Lower leg skin (tissue), 3 donors: ENCODE measurements at regions not wholly inside any gene's neighbourhood (a gene's known extent, or its start where the extent isn't known, plus 50 kb on each side); places are given as distances from the start of the nearest gene placed in this dataset.

ENCODE experiments used
- POLR2A ChIP-seq, 2 donors: fragments of 450-650 bp; IDR thresholded peaks; one replicate each; pipeline ENCODE4 v1.6.1; 2016 to 2017; ENCODE audit warnings: antibody characterized with exemption in 2 of 2, mild to moderate bottlenecking in 1 of 2, moderate library complexity in 1 of 2
- TF ChIP-seq, protein P1 (sequence below), 3 donors: fragments of 450-650 bp; IDR thresholded peaks; one replicate each; pipeline ENCODE4 v1.5.1; 2016; ENCODE audit warnings: antibody characterized with exemption in 3 of 3, mild to moderate bottlenecking in 3 of 3, moderate library complexity in 2 of 3

DNA sequence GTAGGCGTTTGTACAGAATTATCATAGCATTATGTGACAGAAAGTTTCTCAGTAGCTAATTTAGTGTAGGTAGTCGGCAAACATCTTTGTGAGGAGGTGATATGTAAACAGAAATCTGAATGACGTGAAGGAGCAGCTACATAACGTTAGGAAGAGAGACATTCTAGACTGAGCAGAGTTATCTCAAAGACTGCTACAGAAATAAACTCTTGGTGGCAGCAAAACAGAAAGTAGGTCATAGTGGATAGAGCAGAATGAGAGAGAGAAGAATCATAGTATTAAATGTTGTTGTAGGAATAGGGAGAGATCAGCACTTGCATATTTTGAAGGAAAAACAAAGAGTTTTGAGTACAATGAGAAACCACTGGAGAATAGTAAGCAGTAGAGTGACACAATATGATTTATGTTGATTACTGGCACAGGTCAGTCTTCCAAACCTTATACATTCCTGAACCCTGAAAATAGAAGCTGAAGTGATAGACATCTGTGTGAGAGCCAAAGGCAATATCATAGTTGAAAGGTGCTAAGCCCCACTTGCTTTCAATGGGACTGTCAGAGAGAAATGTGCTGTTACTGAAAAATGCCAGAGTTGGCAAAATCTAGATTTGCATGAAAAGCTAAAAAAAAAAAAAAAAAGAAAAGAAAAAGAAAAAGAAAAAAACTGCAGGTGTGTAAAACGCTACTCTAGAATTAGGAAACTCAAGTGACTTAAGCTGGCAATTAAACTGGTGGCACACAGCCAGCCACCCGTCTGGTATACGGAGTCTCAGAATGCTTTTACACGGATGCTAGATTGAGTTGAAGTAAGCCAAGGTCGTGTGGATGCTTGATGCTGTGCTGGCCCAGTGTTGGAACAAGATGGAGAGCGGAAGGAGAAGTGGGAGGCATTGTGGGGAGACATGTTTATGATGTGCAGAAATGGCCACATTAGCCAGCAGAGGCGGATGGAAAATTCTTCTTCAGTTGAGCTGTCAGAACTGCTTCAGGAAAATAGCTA lies 750.2 kb upstream of the HS3ST1 start:
- TF ChIP-seq, protein P1, sequence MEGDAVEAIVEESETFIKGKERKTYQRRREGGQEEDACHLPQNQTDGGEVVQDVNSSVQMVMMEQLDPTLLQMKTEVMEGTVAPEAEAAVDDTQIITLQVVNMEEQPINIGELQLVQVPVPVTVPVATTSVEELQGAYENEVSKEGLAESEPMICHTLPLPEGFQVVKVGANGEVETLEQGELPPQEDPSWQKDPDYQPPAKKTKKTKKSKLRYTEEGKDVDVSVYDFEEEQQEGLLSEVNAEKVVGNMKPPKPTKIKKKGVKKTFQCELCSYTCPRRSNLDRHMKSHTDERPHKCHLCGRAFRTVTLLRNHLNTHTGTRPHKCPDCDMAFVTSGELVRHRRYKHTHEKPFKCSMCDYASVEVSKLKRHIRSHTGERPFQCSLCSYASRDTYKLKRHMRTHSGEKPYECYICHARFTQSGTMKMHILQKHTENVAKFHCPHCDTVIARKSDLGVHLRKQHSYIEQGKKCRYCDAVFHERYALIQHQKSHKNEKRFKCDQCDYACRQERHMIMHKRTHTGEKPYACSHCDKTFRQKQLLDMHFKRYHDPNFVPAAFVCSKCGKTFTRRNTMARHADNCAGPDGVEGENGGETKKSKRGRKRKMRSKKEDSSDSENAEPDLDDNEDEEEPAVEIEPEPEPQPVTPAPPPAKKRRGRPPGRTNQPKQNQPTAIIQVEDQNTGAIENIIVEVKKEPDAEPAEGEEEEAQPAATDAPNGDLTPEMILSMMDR (IDR thresholded peaks at IDR 0.05) = no peak
- no peak for TF ChIP-seq POLR2A (IDR thresholded peaks at IDR 0.05)
